OCI-LY7 (cell line): ENCODE measurements at regions not wholly inside any gene's neighbourhood (a gene's known extent, or its start where the extent isn't known, plus 50 kb on each side); places are given as distances from the start of the nearest gene placed in this dataset.
"Not testable (repeated sequence)": the region's sequence is repeated elsewhere in the genome, so short reads cannot be mapped to it uniquely, and the experiment has no call there.

Experiments used
- CTCF ChIP-seq: fragments of 200-600 bp; sonication (generic); conservative IDR thresholded peaks from 2 replicates; pipeline ENCODE4 v1.5.1; 2014; ENCODE audit warnings: mild to moderate bottlenecking, antibody characterized with exemption, low read length, moderate library complexity, mixed read lengths
- EZH2phosphoT487 ChIP-seq: fragments of 200-600 bp; sonication (generic); IDR thresholded peaks from 2 replicates; pipeline ENCODE4 v1.6.1; 2018; ENCODE audit warnings: low read depth, borderline replicate concordance, mild to moderate bottlenecking, mixed run types, antibody characterized with exemption, low read length, moderate library complexity, mixed read lengths

- TF ChIP-seq CTCF, EZH2phosphoT487: not testable (repeated sequence)
These were observed 66.9 kb upstream of the ADAMTS3 start for GRCh38 chr4:72635931-72636330.
